DOHH2 (cell line): ENCODE measurements at regions not wholly inside any gene's neighbourhood (a gene's known extent, or its start where the extent isn't known, plus 50 kb on each side); places are given as distances from the start of the nearest gene placed in this dataset.

Source experiments
- H3F3A ChIP-seq: fragments of 200-600 bp; sonication (generic), shearing (Covaris generic); 2 replicates; pipeline ENCODE4 v1.6.0; 2016; ENCODE audit warnings: antibody characterized with exemption, mild to moderate bottlenecking; ENCODE audit not compliant: control insufficient read depth, insufficient read depth
- H3K27ac ChIP-seq: fragments of 200-600 bp; sonication (generic); 2 replicates; pipeline ENCODE4 v1.5.1; 2014; ENCODE audit warnings: low read depth, mild to moderate bottlenecking, low read length, moderate library complexity
- H3K27me3 ChIP-seq: fragments of 200-600 bp; sonication (generic); 2 replicates; pipeline ENCODE4 v1.6.1; 2014; ENCODE audit warnings: mild to moderate bottlenecking, low read length, mixed read lengths; ENCODE audit not compliant: control insufficient read depth
- H3K36me3 ChIP-seq: fragments of 200-600 bp; sonication (generic); 2 replicates; pipeline ENCODE4 v1.6.1; 2014; ENCODE audit warnings: mild to moderate bottlenecking, low read length, moderate library complexity, mixed read lengths; ENCODE audit not compliant: control insufficient read depth
- H3K4me1 ChIP-seq: fragments of 200-600 bp; sonication (generic); 2 replicates; pipeline ENCODE4 v1.6.1; 2014; ENCODE audit warnings: mild to moderate bottlenecking, low read length, mixed read lengths; ENCODE audit not compliant: control insufficient read depth
- H3K4me2 ChIP-seq: fragments of 200-600 bp; sonication (generic); 2 replicates; pipeline ENCODE4 v1.6.0; 2014; ENCODE audit warnings: mild to moderate bottlenecking, low read length, moderate library complexity
- H3K4me3 ChIP-seq: fragments of 200-600 bp; sonication (generic); 2 replicates; pipeline ENCODE4 v1.5.1; 2014; ENCODE audit warnings: mild to moderate bottlenecking, low read length, mixed read lengths
- H3K79me2 ChIP-seq: fragments of 200-600 bp; sonication (generic); 2 replicates; pipeline ENCODE4 v1.6.1; 2014; ENCODE audit warnings: mild to moderate bottlenecking, low read length, mixed read lengths; ENCODE audit not compliant: control insufficient read depth
- H3K9me2 ChIP-seq: fragments of 200-600 bp; sonication (generic); replicated peaks from 2 replicates; pipeline ENCODE4 v1.6.1; 2014; ENCODE audit warnings: mild to moderate bottlenecking, low read length, mixed read lengths; ENCODE audit not compliant: control insufficient read depth
- H3K9me3 ChIP-seq: fragments of 200-600 bp; sonication (generic); 2 replicates; pipeline ENCODE4 v1.6.1; 2014; ENCODE audit warnings: antibody characterized with exemption, low read length, mixed read lengths; ENCODE audit not compliant: control insufficient read depth, insufficient read depth
- H4K20me1 ChIP-seq: fragments of 200-600 bp; sonication (generic); 2 replicates; pipeline ENCODE4 v1.6.0; 2014; ENCODE audit warnings: low read depth, mild to moderate bottlenecking, antibody characterized with exemption, low read length, moderate library complexity; ENCODE audit not compliant: control insufficient read depth, insufficient read depth
- EZH2phosphoT487 ChIP-seq: fragments of 200-600 bp; sonication (generic); IDR thresholded peaks from 2 replicates; pipeline ENCODE4 v1.6.1; 2017; ENCODE audit warnings: borderline replicate concordance, mild to moderate bottlenecking, antibody characterized with exemption, low read length, moderate library complexity, mixed read lengths
- TF ChIP-seq, protein P1 (sequence below): fragments of 200-600 bp; sonication (generic); IDR thresholded peaks from one replicate; pipeline ENCODE4 v1.5.1; 2014; ENCODE audit warnings: antibody characterized with exemption, mild to moderate bottlenecking, low read depth, low read length; ENCODE audit not compliant: poor library complexity, severe bottlenecking

DNA sequence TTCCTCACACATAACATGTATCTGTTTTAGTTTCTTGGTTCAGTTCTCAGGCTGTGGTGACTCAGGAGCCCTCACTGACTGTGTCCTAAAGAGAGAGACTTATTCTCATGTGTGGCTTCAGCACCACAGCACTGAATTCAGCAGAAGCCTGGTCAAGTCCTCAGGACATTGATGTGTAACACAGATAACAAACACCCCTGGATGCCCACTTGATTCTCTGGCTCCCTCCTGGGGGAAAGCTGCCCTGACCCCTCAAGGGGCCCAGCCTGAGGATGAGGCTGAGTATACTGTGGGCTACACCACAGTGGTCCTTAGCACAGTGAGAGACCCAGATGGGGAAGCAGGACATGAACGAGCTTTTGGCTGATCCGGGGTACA, 87.2 kb upstream of the VPREB1 start:
- no peaks in the 10 kb centered on the region for H3K9me3 ChIP-seq
- H3K4me3 ChIP-seq, result peak overlapping the region; percentile 60
- no peak for TF ChIP-seq EZH2phosphoT487
- TF ChIP-seq, protein P1, sequence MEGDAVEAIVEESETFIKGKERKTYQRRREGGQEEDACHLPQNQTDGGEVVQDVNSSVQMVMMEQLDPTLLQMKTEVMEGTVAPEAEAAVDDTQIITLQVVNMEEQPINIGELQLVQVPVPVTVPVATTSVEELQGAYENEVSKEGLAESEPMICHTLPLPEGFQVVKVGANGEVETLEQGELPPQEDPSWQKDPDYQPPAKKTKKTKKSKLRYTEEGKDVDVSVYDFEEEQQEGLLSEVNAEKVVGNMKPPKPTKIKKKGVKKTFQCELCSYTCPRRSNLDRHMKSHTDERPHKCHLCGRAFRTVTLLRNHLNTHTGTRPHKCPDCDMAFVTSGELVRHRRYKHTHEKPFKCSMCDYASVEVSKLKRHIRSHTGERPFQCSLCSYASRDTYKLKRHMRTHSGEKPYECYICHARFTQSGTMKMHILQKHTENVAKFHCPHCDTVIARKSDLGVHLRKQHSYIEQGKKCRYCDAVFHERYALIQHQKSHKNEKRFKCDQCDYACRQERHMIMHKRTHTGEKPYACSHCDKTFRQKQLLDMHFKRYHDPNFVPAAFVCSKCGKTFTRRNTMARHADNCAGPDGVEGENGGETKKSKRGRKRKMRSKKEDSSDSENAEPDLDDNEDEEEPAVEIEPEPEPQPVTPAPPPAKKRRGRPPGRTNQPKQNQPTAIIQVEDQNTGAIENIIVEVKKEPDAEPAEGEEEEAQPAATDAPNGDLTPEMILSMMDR, result no peak
- no peaks in the 10 kb centered on the region for H3K79me2 ChIP-seq
- no peaks in the 10 kb centered on the region for H3K9me2 ChIP-seq
- H3K4me2 ChIP-seq, result peak overlapping the region; percentile 73
- H3K4me1 ChIP-seq, result peaks cover 54% of the 10 kb centered on the region
- H4K20me1 ChIP-seq, result no peaks in the 10 kb centered on the region
- no peaks in the 10 kb centered on the region for H3K27me3 ChIP-seq
- H3K27ac ChIP-seq, result peak overlapping the region; percentile 82
- peaks cover 17% of the 10 kb centered on the region for H3F3A ChIP-seq
- H3K36me3 ChIP-seq, result no peaks in the 10 kb centered on the region

DNA sequence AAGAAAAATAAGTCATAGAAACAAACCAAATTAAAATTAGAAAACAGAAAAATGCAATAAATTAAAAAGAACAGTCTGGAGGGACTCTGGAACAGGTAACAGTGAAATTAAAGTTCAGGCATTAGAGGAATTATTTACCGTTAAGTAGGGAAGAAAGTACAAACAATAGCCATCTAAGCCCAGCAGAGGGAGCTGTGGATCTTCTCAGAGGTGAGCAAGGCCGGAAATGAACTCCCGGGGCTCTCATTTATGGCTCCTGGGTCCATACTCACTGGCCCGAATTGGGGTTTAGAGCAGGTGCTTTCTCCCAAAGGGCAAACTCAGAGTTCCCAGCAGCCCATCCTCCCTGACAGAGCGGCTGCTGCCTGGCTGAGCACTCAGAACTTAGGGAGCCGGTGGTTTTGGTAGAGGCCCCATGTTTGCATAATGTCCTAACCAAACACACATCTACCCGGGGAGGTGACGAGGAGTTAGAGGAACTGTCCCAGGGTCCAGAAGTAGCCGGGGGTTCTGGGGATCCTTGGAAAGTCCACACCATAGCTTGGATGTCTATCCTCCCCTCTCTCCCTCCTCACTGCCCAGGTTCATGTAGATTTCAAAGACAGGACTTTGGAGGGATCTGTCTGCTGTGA, 87.8 kb upstream of the VPREB1 start:
- Histone ChIP-seq H3K27me3 (no peaks in the 10 kb centered on the region), H3K27ac (peak overlapping the region; percentile 82), H3K9me2 (no peaks in the 10 kb centered on the region), H3K9me3 (no peaks in the 10 kb centered on the region), H3K4me2 (peak overlapping the region; percentile 73), H3K36me3 (no peaks in the 10 kb centered on the region), H3K79me2 (no peaks in the 10 kb centered on the region), H3F3A (peaks cover 17% of the 10 kb centered on the region), H4K20me1 (no peaks in the 10 kb centered on the region), H3K4me3 (peak overlapping the region; percentile 60), H3K4me1 (peaks cover 49% of the 10 kb centered on the region)
- TF ChIP-seq, protein P1, result peak; percentile 88
- no peak for TF ChIP-seq EZH2phosphoT487

DNA sequence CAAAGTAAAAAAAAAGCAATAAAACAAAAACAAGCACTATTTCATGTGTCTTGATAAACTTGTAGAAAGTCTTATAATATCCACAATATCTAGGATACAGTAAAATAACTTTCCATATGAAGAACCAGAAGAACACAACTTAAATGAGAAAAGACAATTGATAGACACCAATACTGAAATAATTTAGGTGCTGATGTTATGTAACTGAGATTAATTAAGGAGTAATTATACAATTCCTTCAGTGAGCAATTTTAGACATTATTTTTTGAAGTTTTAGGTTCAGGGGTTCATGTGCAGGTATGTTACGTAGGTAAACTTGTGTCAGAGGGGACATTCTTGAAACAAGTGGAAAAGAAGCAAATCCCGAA, 88.3 kb upstream of the VPREB1 start:
- Histone ChIP-seq H3K9me3 (no peaks in the 10 kb centered on the region), H3K4me3 (no peak overlapping the region), H3K36me3 (no peaks in the 10 kb centered on the region), H3K27ac (peak overlapping the region; percentile 82; the same call in 1 of the 2 replicates), H3K9me2 (no peaks in the 10 kb centered on the region), H3K27me3 (no peaks in the 10 kb centered on the region), H3K4me1 (peaks cover 46% of the 10 kb centered on the region), H3K4me2 (peak overlapping the region; percentile 73), H3F3A (peaks cover 14% of the 10 kb centered on the region), H4K20me1 (no peaks in the 10 kb centered on the region), H3K79me2 (no peaks in the 10 kb centered on the region)
- no peak for TF ChIP-seq EZH2phosphoT487
- TF ChIP-seq, protein P1, result no peak
